ENCODE measurements at regions not wholly inside any gene's neighbourhood (a gene's known extent, or its start where the extent isn't known, plus 50 kb on each side); places are given as distances from the start of the nearest gene placed in this dataset.

- no peak for DNase-seq (ENCODE audit: low read depth)
- no peak overlapping the region for H3K4me3 ChIP-seq (ENCODE audit: control insufficient read depth, low read depth, low read length)
- TF ChIP-seq CTCF (IDR thresholded peaks at IDR 0.05; ENCODE audit: control insufficient read depth, insufficient read depth, low read depth, low read length, missing control alignments) = no peak
Observed at GRCh38 chr5:93327605-93328004, 253.4 kb downstream of the NR2F1-AS1 start.

GRCh38 chr5:93325946-93326345, 255.1 kb downstream of the NR2F1-AS1 start:
- no peak overlapping the region for H3K4me3 ChIP-seq (ENCODE audit: control insufficient read depth, low read depth, low read length)
- no peak for TF ChIP-seq CTCF (IDR thresholded peaks at IDR 0.05; ENCODE audit: control insufficient read depth, insufficient read depth, low read depth, low read length, missing control alignments)
- DNase-seq (ENCODE audit: low read depth) = no peak

GRCh38 chr5:93322974-93323860, 257.8 kb downstream of the NR2F1-AS1 start:
- DNase-seq (ENCODE audit: low read depth) = no peak
- TF ChIP-seq CTCF (IDR thresholded peaks at IDR 0.05; ENCODE audit: control insufficient read depth, insufficient read depth, low read depth, low read length, missing control alignments) = no peak
- no peak overlapping the region for H3K4me3 ChIP-seq (ENCODE audit: control insufficient read depth, low read depth, low read length)

GRCh38 chr5:93320920-93321445, 260.0 kb downstream of the NR2F1-AS1 start:
- no peak for DNase-seq (ENCODE audit: low read depth)
- no peak for TF ChIP-seq CTCF (IDR thresholded peaks at IDR 0.05; ENCODE audit: control insufficient read depth, insufficient read depth, low read depth, low read length, missing control alignments)
- no peak overlapping the region for H3K4me3 ChIP-seq (ENCODE audit: control insufficient read depth, low read depth, low read length)

- TF ChIP-seq CTCF (IDR thresholded peaks at IDR 0.05; ENCODE audit: control insufficient read depth, insufficient read depth, low read depth, low read length, missing control alignments) = no peak
- H3K4me3 ChIP-seq (ENCODE audit: control insufficient read depth, low read depth, low read length) = no peak overlapping the region
- no peak for DNase-seq (ENCODE audit: low read depth)
Observed at GRCh38 chr5:93313672-93314071, 267.3 kb downstream of the NR2F1-AS1 start.

DNA sequence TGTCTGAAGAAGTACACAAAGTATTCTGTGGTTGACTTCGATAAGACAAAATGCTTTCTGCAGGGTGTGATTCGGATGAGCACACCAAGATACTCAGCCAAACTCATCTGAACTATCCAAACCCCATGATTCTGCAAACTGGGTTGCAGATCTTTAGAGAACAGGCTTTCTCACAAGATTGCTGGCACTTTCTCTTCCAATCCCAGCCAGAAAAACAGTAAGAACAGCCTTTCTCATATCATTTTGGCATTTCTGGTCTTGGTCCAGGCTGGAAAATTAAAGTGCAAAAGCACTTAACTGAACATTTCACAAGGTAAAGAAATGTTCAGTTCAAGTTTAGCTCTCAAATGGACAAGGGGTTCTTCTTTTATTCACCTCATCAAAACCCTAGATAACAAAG, 269.1 kb downstream of the NR2F1-AS1 start:
- TF ChIP-seq CTCF (IDR thresholded peaks at IDR 0.05; ENCODE audit: control insufficient read depth, insufficient read depth, low read depth, low read length, missing control alignments) = no peak
- DNase-seq (ENCODE audit: low read depth) = no peak

More for the DNA sequence above, 269.1 kb downstream of the NR2F1-AS1 start:
- H3K4me3 ChIP-seq (ENCODE audit: control insufficient read depth, low read depth, low read length) = no peak overlapping the region

Data from AG09309 (cell line).